IMR-90 (cell line): ENCODE measurements at regions not wholly inside any gene's neighbourhood (a gene's known extent, or its start where the extent isn't known, plus 50 kb on each side); places are given as distances from the start of the nearest gene placed in this dataset.

Experiments
- BHLHE40 ChIP-seq: fragments of 150-350 bp; IDR thresholded peaks from 2 replicates; pipeline ENCODE4 v1.6.1; 2016; ENCODE audit warnings: mild to moderate bottlenecking, low read depth, low read length
- CEBPB ChIP-seq: IDR thresholded peaks from 2 replicates; pipeline ENCODE4 v1.6.1; 2012; ENCODE audit warnings: low read depth, low read length, improper control_type of control experiment
- MAZ ChIP-seq: IDR thresholded peaks from 2 replicates; pipeline ENCODE4 v1.6.1; 2012; ENCODE audit warnings: low read depth, mild to moderate bottlenecking, low read length, improper control_type of control experiment, moderate library complexity, borderline replicate concordance
- MXI1 ChIP-seq: IDR thresholded peaks from 2 replicates; pipeline ENCODE4 v1.6.1; 2012; ENCODE audit warnings: low read depth, mild to moderate bottlenecking, low read length, moderate library complexity, borderline replicate concordance
- POLR2A ChIP-seq: IDR thresholded peaks from 2 replicates; pipeline ENCODE4 v1.6.1; 2012; ENCODE audit warnings: mild to moderate bottlenecking, low read depth, low read length
- RAD21 ChIP-seq: IDR thresholded peaks from 2 replicates; pipeline ENCODE4 v1.6.1; 2012; ENCODE audit warnings: low read length, improper control_type of control experiment
- RFX5 ChIP-seq: IDR thresholded peaks from 2 replicates; pipeline ENCODE4 v1.8.0; 2012; ENCODE audit warnings: low read depth, mild to moderate bottlenecking, low read length, moderate library complexity
- SMC3 ChIP-seq: fragments of 150-350 bp; IDR thresholded peaks from 2 replicates; pipeline ENCODE4 v1.6.1; 2016; ENCODE audit warnings: low read depth, mild to moderate bottlenecking, antibody characterized with exemption, low read length, moderate library complexity
- USF2 ChIP-seq: fragments of 150-350 bp; IDR thresholded peaks from 2 replicates; pipeline ENCODE4 v1.6.1; 2017; ENCODE audit warnings: mild to moderate bottlenecking, antibody characterized with exemption, low read length, low read depth
- TF ChIP-seq, protein P1 (sequence below): conservative IDR thresholded peaks from 2 replicates; pipeline ENCODE4 v1.5.1; 2012; ENCODE audit warnings: mild to moderate bottlenecking, low read depth, low read length, improper control_type of control experiment
- TF ChIP-seq, protein P2 (sequence below): fragments of 150-350 bp; IDR thresholded peaks from 2 replicates; pipeline ENCODE4 v1.6.1; 2016; ENCODE audit warnings: low read depth, mild to moderate bottlenecking, low read length, moderate library complexity, borderline replicate concordance

- TF ChIP-seq POLR2A (no peak), RFX5 (no peak), MAZ (no peak), CEBPB (no peak), MXI1 (no peak), BHLHE40 (no peak), USF2 (no peak), SMC3 (no peak), RAD21 (no peak)
- TF ChIP-seq, protein P1, sequence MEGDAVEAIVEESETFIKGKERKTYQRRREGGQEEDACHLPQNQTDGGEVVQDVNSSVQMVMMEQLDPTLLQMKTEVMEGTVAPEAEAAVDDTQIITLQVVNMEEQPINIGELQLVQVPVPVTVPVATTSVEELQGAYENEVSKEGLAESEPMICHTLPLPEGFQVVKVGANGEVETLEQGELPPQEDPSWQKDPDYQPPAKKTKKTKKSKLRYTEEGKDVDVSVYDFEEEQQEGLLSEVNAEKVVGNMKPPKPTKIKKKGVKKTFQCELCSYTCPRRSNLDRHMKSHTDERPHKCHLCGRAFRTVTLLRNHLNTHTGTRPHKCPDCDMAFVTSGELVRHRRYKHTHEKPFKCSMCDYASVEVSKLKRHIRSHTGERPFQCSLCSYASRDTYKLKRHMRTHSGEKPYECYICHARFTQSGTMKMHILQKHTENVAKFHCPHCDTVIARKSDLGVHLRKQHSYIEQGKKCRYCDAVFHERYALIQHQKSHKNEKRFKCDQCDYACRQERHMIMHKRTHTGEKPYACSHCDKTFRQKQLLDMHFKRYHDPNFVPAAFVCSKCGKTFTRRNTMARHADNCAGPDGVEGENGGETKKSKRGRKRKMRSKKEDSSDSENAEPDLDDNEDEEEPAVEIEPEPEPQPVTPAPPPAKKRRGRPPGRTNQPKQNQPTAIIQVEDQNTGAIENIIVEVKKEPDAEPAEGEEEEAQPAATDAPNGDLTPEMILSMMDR: no peak
- TF ChIP-seq, protein P2, sequence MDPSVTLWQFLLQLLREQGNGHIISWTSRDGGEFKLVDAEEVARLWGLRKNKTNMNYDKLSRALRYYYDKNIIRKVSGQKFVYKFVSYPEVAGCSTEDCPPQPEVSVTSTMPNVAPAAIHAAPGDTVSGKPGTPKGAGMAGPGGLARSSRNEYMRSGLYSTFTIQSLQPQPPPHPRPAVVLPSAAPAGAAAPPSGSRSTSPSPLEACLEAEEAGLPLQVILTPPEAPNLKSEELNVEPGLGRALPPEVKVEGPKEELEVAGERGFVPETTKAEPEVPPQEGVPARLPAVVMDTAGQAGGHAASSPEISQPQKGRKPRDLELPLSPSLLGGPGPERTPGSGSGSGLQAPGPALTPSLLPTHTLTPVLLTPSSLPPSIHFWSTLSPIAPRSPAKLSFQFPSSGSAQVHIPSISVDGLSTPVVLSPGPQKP: no peak
Observed at GRCh38 chr6:93515736-93516135, 96.4 kb upstream of the EPHA7 start.
